DOHH2 (cell line): ENCODE measurements at regions not wholly inside any gene's neighbourhood (a gene's known extent, or its start where the extent isn't known, plus 50 kb on each side); places are given as distances from the start of the nearest gene placed in this dataset.

Source experiments
- H3F3A ChIP-seq: fragments of 200-600 bp; sonication (generic), shearing (Covaris generic); 2 replicates; pipeline ENCODE4 v1.6.0; 2016; ENCODE audit warnings: antibody characterized with exemption, mild to moderate bottlenecking; ENCODE audit not compliant: control insufficient read depth, insufficient read depth
- H3K27ac ChIP-seq: fragments of 200-600 bp; sonication (generic); 2 replicates; pipeline ENCODE4 v1.5.1; 2014; ENCODE audit warnings: low read depth, mild to moderate bottlenecking, low read length, moderate library complexity
- H3K27me3 ChIP-seq: fragments of 200-600 bp; sonication (generic); 2 replicates; pipeline ENCODE4 v1.6.1; 2014; ENCODE audit warnings: mild to moderate bottlenecking, low read length, mixed read lengths; ENCODE audit not compliant: control insufficient read depth
- H3K36me3 ChIP-seq: fragments of 200-600 bp; sonication (generic); 2 replicates; pipeline ENCODE4 v1.6.1; 2014; ENCODE audit warnings: mild to moderate bottlenecking, low read length, moderate library complexity, mixed read lengths; ENCODE audit not compliant: control insufficient read depth
- H3K4me1 ChIP-seq: fragments of 200-600 bp; sonication (generic); 2 replicates; pipeline ENCODE4 v1.6.1; 2014; ENCODE audit warnings: mild to moderate bottlenecking, low read length, mixed read lengths; ENCODE audit not compliant: control insufficient read depth
- H3K4me2 ChIP-seq: fragments of 200-600 bp; sonication (generic); 2 replicates; pipeline ENCODE4 v1.6.0; 2014; ENCODE audit warnings: mild to moderate bottlenecking, low read length, moderate library complexity
- H3K4me3 ChIP-seq: fragments of 200-600 bp; sonication (generic); 2 replicates; pipeline ENCODE4 v1.5.1; 2014; ENCODE audit warnings: mild to moderate bottlenecking, low read length, mixed read lengths
- H3K79me2 ChIP-seq: fragments of 200-600 bp; sonication (generic); 2 replicates; pipeline ENCODE4 v1.6.1; 2014; ENCODE audit warnings: mild to moderate bottlenecking, low read length, mixed read lengths; ENCODE audit not compliant: control insufficient read depth
- H3K9me2 ChIP-seq: fragments of 200-600 bp; sonication (generic); replicated peaks from 2 replicates; pipeline ENCODE4 v1.6.1; 2014; ENCODE audit warnings: mild to moderate bottlenecking, low read length, mixed read lengths; ENCODE audit not compliant: control insufficient read depth
- H3K9me3 ChIP-seq: fragments of 200-600 bp; sonication (generic); 2 replicates; pipeline ENCODE4 v1.6.1; 2014; ENCODE audit warnings: antibody characterized with exemption, low read length, mixed read lengths; ENCODE audit not compliant: control insufficient read depth, insufficient read depth
- H4K20me1 ChIP-seq: fragments of 200-600 bp; sonication (generic); 2 replicates; pipeline ENCODE4 v1.6.0; 2014; ENCODE audit warnings: low read depth, mild to moderate bottlenecking, antibody characterized with exemption, low read length, moderate library complexity; ENCODE audit not compliant: control insufficient read depth, insufficient read depth
- EZH2phosphoT487 ChIP-seq: fragments of 200-600 bp; sonication (generic); IDR thresholded peaks from 2 replicates; pipeline ENCODE4 v1.6.1; 2017; ENCODE audit warnings: borderline replicate concordance, mild to moderate bottlenecking, antibody characterized with exemption, low read length, moderate library complexity, mixed read lengths
- TF ChIP-seq, protein P1 (sequence below): fragments of 200-600 bp; sonication (generic); IDR thresholded peaks from one replicate; pipeline ENCODE4 v1.5.1; 2014; ENCODE audit warnings: antibody characterized with exemption, mild to moderate bottlenecking, low read depth, low read length; ENCODE audit not compliant: poor library complexity, severe bottlenecking

DNA sequence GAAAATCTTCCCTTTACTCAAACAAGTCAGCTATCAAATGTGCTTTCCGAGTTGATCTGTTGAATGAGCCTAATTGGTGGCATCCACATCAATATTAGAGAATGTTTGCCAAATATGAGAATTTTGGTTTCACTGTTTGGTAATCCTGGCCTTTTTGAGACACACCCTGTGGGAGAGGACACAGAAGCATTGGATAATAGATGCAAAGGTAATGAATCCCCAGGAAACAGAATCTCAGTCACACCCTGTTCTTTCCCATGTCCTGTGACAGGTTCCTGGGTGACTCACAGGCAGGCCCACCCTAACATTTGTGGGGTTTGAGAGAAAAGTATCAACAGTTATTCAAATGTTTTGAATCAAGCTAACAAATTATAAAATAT is 99.8 kb upstream of the PELI1 start:
- Histone ChIP-seq H3K36me3 (no peaks in the 10 kb centered on the region; the same call in none of the 2 replicates), H3K27me3 (no peaks in the 10 kb centered on the region), H3K4me3 (no peak overlapping the region), H3K4me2 (no peak overlapping the region), H3K4me1 (peaks cover 10% of the 10 kb centered on the region), H3K79me2 (no peaks in the 10 kb centered on the region), H3K9me3 (no peaks in the 10 kb centered on the region), H4K20me1 (no peaks in the 10 kb centered on the region), H3K9me2 (no peaks in the 10 kb centered on the region), H3F3A (no peaks in the 10 kb centered on the region), H3K27ac (no peak overlapping the region)
- TF ChIP-seq, protein P1, sequence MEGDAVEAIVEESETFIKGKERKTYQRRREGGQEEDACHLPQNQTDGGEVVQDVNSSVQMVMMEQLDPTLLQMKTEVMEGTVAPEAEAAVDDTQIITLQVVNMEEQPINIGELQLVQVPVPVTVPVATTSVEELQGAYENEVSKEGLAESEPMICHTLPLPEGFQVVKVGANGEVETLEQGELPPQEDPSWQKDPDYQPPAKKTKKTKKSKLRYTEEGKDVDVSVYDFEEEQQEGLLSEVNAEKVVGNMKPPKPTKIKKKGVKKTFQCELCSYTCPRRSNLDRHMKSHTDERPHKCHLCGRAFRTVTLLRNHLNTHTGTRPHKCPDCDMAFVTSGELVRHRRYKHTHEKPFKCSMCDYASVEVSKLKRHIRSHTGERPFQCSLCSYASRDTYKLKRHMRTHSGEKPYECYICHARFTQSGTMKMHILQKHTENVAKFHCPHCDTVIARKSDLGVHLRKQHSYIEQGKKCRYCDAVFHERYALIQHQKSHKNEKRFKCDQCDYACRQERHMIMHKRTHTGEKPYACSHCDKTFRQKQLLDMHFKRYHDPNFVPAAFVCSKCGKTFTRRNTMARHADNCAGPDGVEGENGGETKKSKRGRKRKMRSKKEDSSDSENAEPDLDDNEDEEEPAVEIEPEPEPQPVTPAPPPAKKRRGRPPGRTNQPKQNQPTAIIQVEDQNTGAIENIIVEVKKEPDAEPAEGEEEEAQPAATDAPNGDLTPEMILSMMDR = no peak
- TF ChIP-seq EZH2phosphoT487 = no peak

DNA sequence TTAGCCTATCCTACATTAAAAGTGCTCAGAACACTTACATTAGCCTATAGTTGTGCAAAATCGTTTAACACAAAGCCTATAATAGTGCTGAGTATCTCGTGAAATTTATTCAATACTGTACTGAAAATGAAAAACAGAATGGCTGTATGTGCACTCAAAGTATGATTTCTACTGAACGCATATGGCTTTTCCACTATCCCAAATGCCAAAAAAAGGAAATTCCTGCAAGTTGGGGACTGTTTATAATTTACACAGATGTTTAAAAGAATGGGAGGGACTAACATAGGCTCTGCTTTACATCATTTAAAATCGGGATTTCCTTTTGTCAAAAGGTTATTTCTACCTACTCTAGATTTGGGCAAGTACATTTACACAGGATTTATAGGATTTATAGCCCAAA is 101.4 kb upstream of the PELI1 start:
- H3K4me3 ChIP-seq = no peak overlapping the region
- H3K9me2 ChIP-seq = no peaks in the 10 kb centered on the region; the same call in 1 of the 2 replicates
- no peaks in the 10 kb centered on the region for H3F3A ChIP-seq
- H3K4me1 ChIP-seq = peaks cover 10% of the 10 kb centered on the region
- H3K4me2 ChIP-seq = no peak overlapping the region
- no peak overlapping the region for H3K27ac ChIP-seq
- no peak for TF ChIP-seq EZH2phosphoT487
- TF ChIP-seq, protein P1 = no peak
- no peaks in the 10 kb centered on the region for H3K9me3 ChIP-seq
- no peaks in the 10 kb centered on the region for H3K27me3 ChIP-seq
- no peaks in the 10 kb centered on the region for H4K20me1 ChIP-seq
- no peaks in the 10 kb centered on the region; the same call in none of the 2 replicates for H3K36me3 ChIP-seq
- H3K79me2 ChIP-seq = no peaks in the 10 kb centered on the region

DNA sequence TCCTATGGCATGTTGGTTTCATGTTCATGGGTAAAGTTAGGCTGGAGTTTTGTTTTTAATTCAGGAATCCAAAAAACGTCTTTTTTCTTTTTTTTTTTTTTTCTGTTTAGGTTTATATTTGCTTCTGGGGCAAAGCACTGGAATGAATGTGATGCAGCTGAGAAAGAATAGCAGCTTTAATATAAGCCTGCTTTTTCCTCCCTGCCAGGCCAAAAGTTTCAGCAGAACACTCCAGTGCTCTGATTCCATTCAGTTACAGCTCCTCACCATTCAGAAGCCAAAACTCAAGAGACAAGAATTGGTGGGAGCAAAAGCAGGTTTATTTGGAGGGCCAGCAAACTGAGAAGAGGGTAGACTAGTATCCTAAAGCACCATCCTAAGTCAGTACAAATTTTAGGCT is 102.7 kb upstream of the PELI1 start:
- Histone ChIP-seq H3K9me3 (no peaks in the 10 kb centered on the region), H3K79me2 (no peaks in the 10 kb centered on the region), H3K4me1 (peaks cover 10% of the 10 kb centered on the region), H3K27ac (no peak overlapping the region), H3K4me2 (no peak overlapping the region), H3K36me3 (no peaks in the 10 kb centered on the region; the same call in none of the 2 replicates), H3K27me3 (no peaks in the 10 kb centered on the region), H4K20me1 (no peaks in the 10 kb centered on the region), H3F3A (no peaks in the 10 kb centered on the region), H3K4me3 (no peak overlapping the region), H3K9me2 (no peaks in the 10 kb centered on the region; the same call in 1 of the 2 replicates)
- no peak for TF ChIP-seq EZH2phosphoT487

DNA sequence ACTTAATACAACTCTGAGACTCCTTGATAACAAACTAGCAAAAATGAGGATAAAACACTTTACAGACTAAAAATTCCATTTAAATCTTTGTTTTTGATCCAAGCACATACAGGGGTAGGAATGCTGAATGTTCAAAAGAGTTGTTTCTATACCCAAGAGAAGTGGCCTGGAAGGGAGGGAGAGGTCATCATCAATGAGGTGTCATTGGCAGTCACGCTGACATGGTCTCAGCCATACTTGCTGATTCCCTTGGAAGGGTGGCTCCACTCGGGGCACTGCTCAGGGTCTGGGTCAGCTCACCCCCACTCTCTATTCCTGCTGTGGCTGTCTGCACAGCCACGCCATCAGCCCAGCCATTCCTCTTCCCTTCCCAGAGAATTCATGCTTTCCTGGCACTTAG is 105.2 kb upstream of the PELI1 start:
- H3K4me2 ChIP-seq = no peak overlapping the region
- no peaks in the 10 kb centered on the region for H4K20me1 ChIP-seq
- H3K4me1 ChIP-seq = peaks cover 10% of the 10 kb centered on the region
- H3K9me2 ChIP-seq = no peaks in the 10 kb centered on the region; the same call in 1 of the 2 replicates
- TF ChIP-seq, protein P1 = no peak
- TF ChIP-seq EZH2phosphoT487 = no peak
- H3K4me3 ChIP-seq = no peak overlapping the region
- H3F3A ChIP-seq = no peaks in the 10 kb centered on the region
- no peaks in the 10 kb centered on the region for H3K36me3 ChIP-seq
- no peaks in the 10 kb centered on the region for H3K27me3 ChIP-seq
- H3K27ac ChIP-seq = no peak overlapping the region
- no peaks in the 10 kb centered on the region for H3K9me3 ChIP-seq
- H3K79me2 ChIP-seq = no peaks in the 10 kb centered on the region
